D721Med (cell line): ENCODE measurements at regions not wholly inside any gene's neighbourhood (a gene's known extent, or its start where the extent isn't known, plus 50 kb on each side); places are given as distances from the start of the nearest gene placed in this dataset.

Source experiments
- DNase-seq: peaks from one replicate; pipeline ENCODE4 v3.0.0; 2011; ENCODE audit warnings: low spot score; ENCODE audit not compliant: insufficient read length
- FAIRE-seq: peaks from 2 replicates; lab custom pipeline; 2011; peaks lifted over from hg19 to GRCh38; lab: Jason Lieb, UNC
- TF ChIP-seq, protein P1 (sequence below): IDR thresholded peaks from 2 replicates; pipeline ENCODE4 v1.5.1; 2012; ENCODE audit warnings: mild to moderate bottlenecking, control low read depth; ENCODE audit not compliant: insufficient read depth; ENCODE audit errors: missing control alignments

- FAIRE-seq (no peak), DNase-seq (no peak)
- TF ChIP-seq, protein P1, sequence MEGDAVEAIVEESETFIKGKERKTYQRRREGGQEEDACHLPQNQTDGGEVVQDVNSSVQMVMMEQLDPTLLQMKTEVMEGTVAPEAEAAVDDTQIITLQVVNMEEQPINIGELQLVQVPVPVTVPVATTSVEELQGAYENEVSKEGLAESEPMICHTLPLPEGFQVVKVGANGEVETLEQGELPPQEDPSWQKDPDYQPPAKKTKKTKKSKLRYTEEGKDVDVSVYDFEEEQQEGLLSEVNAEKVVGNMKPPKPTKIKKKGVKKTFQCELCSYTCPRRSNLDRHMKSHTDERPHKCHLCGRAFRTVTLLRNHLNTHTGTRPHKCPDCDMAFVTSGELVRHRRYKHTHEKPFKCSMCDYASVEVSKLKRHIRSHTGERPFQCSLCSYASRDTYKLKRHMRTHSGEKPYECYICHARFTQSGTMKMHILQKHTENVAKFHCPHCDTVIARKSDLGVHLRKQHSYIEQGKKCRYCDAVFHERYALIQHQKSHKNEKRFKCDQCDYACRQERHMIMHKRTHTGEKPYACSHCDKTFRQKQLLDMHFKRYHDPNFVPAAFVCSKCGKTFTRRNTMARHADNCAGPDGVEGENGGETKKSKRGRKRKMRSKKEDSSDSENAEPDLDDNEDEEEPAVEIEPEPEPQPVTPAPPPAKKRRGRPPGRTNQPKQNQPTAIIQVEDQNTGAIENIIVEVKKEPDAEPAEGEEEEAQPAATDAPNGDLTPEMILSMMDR: no peak
Observed at GRCh38 chr4:159443975-159444374, 341.1 kb downstream of the RAPGEF2 start.

GRCh38 chr4:159444678-159445077 is 341.8 kb downstream of the RAPGEF2 start:
- DNase-seq (no peak), FAIRE-seq (no peak)
- TF ChIP-seq, protein P1: no peak

GRCh38 chr4:159445692-159446091 is 342.8 kb downstream of the RAPGEF2 start:
- FAIRE-seq (no peak), DNase-seq (no peak)
- TF ChIP-seq, protein P1: no peak

GRCh38 chr4:159446266-159446976 is 343.5 kb downstream of the RAPGEF2 start:
- DNase-seq (no peak), FAIRE-seq (no peak)
- TF ChIP-seq, protein P1: peak; percentile 91

- FAIRE-seq: no peak
- no peak for DNase-seq
- TF ChIP-seq, protein P1: no peak
Observed at GRCh38 chr4:159447296-159447695, 344.4 kb downstream of the RAPGEF2 start.

DNA sequence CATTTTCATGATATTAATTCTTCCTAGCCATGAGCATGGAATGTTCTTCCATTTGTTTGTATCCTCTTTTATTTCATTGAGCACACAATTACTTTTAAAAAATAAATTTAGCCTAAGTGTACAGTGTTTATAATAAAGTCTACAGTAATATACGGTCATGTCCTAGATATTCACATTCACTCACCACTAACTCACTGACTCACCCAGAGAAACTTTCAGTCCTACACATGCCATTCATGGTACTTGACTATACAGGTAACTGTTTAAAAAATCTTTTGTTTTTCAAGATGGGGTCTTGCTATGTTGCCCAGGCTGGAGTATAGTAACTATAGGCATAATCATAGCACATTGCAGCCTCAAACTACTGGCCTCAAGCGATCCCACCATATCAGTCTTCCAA is 348.1 kb downstream of the RAPGEF2 start:
- TF ChIP-seq, protein P1: no peak
- FAIRE-seq (no peak), DNase-seq (no peak)

DNA sequence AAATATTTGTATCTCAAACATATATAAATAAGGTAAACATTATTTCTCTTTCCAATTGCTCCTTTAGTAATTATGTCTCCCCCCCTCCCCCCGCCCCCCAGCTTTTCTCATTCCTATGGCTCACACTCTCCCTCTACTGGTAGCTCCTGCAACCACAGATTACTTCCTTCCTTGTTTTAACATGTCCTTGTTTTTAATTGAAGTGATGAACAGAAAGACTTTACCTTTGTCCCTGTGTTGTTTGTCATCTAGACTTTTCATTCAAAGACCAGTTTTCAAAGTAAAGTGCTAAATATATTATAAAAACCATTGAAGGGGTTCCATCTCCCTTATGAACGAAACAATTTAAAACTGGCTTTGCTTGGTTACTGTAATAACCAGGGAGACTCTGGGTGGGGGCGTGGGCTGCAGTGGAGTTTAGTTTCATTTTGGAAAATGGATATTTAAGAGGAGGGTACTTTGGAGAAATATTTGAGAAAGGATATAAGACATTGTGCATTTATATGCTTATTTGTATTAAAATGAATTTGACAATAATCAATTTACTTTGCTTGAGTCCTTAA is 352.9 kb downstream of the RAPGEF2 start:
- FAIRE-seq: no peak
- TF ChIP-seq, protein P1: peak; percentile 63
- peak; percentile 55 for DNase-seq
